Adipocyte (in vitro differentiated cells): ENCODE measurements at regions not wholly inside any gene's neighbourhood (a gene's known extent, or its start where the extent isn't known, plus 50 kb on each side); places are given as distances from the start of the nearest gene placed in this dataset.
A peak's percentile ranks its signal among the peaks of the same experiment; 100 is the strongest.
"Not testable (repeated sequence)": the region's sequence is repeated elsewhere in the genome, so short reads cannot be mapped to it uniquely, and the experiment has no call there.

Experiments
- DNase-seq: peaks from one replicate; pipeline ENCODE4 v3.0.0-alpha.2; 2015; ENCODE audit warnings: low read depth
- H3K27me3 ChIP-seq: replicated peaks from 2 replicates; pipeline ENCODE4 v1.7.0; 2013; ENCODE audit warnings: mild to moderate bottlenecking, low read length, moderate library complexity; ENCODE audit not compliant: control insufficient read depth, insufficient read depth
- H3K36me3 ChIP-seq: 2 replicates; pipeline ENCODE4 v1.7.0; 2013; ENCODE audit warnings: low read length, mild to moderate bottlenecking, moderate library complexity; ENCODE audit not compliant: control insufficient read depth, insufficient read depth, severe bottlenecking
- H3K4me1 ChIP-seq: 2 replicates; pipeline ENCODE4 v1.7.0; 2013; ENCODE audit warnings: mild to moderate bottlenecking, low read length, moderate library complexity; ENCODE audit not compliant: control insufficient read depth, insufficient read depth
- H3K4me3 ChIP-seq: 2 replicates; pipeline ENCODE4 v1.7.0; 2013; ENCODE audit warnings: mild to moderate bottlenecking, low read length, moderate library complexity
- H3K9ac ChIP-seq: 2 replicates; pipeline ENCODE4 v1.7.0; 2013; ENCODE audit warnings: mild to moderate bottlenecking, low read length, moderate library complexity
- H3K9me3 ChIP-seq: 2 replicates; pipeline ENCODE4 v1.7.0; 2013; ENCODE audit warnings: mild to moderate bottlenecking, low read length, moderate library complexity; ENCODE audit not compliant: control insufficient read depth

DNA sequence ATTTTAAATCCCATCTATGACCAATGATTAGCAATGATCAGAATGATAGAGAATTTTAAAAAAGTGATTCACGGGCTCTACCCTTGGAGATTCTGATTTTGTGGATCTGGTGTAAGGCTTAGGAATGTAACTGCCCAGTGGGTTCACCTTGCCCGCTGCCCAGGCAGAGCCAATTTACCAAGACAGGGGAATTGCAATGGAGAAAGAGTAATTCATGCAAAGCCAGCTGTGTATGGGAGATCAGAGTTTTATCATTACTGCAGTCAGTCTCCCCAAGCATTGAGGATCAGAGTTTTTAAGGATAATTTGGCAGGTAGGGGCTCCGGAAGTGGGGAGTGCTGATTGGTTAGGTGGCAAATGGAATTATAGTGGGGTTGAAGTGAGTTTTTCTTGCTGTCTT lies 480.6 kb downstream of the ATP23 start:
- Histone ChIP-seq H3K27me3 (no peaks in the 10 kb centered on the region), H3K9me3 (no peaks in the 10 kb centered on the region), H3K36me3 (no peaks in the 10 kb centered on the region), H3K9ac (no peak overlapping the region), H3K4me1 (peaks cover 45% of the 10 kb centered on the region), H3K4me3 (no peak overlapping the region)
- no peak for DNase-seq

DNA sequence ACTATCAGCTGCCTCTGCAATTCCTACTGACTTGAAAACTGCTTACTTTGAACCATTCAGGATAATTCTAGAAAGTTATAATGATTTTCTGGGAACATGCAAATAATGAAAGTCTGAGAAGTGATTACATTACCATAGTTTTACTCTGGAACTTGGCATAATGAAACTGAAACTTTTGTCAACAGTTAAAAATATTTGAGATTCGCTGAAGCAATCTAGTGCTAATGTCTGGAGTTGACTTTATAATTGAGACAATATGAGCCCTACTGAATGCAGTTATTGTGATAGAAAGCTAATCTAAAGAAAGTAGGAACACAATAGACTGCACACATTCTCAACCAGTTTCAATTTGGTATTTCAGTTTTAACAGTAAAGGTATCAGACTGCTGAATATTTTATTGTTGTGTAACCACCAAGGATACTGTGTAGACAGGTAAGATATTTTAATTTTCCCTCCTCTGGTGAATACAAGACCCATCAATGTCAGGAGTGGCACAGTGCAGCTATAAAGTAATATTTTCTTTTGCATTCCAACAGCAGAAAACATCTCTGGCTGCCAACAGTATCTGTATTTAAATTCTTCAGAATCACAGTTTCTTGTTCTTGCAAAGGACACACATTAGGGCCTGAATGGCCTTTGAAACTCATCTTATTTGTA lies 483.5 kb downstream of the ATP23 start:
- Histone ChIP-seq H3K4me1 (peaks cover 41% of the 10 kb centered on the region), H3K9ac (peak overlapping the region; percentile 85), H3K27me3 (no peaks in the 10 kb centered on the region), H3K9me3 (no peaks in the 10 kb centered on the region), H3K4me3 (peak overlapping the region; percentile 71), H3K36me3 (no peaks in the 10 kb centered on the region)
- DNase-seq: peak; percentile 73

- peak overlapping the region; percentile 71 for H3K4me3 ChIP-seq
- DNase-seq: peak; percentile 86
- peak overlapping the region; percentile 85 for H3K9ac ChIP-seq
- peaks cover 33% of the 10 kb centered on the region for H3K4me1 ChIP-seq
- H3K36me3 ChIP-seq: no peaks in the 10 kb centered on the region
- no peaks in the 10 kb centered on the region for H3K27me3 ChIP-seq
- H3K9me3 ChIP-seq: no peaks in the 10 kb centered on the region
Observed at GRCh38 chr12:58425481-58426392, 484.4 kb downstream of the ATP23 start.

DNA sequence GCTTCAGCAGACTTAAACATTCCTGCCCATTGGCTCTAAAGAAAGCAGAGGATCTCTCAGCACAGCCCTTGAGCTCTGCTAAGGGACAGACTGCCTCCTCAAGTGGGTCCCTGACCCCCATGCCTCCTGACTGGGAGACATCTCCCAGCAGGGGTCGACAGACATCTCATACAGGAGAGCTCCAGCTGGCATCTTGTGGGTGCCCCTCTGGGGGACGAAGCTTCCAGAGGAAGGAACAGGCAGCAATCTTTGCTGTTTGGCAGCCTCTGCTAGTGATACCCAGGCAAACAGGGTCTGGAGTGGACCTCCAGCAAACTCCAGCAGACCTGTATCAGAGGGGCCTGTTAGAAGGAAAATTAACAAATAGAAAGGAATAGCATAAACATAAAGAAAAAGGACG lies 485.1 kb downstream of the ATP23 start:
- Histone ChIP-seq H3K4me1 (peaks cover 29% of the 10 kb centered on the region), H3K9ac (peak overlapping the region; percentile 85)
- not testable (repeated sequence) for H3K9me3 ChIP-seq, H3K4me3 ChIP-seq, H3K27me3 ChIP-seq, H3K36me3 ChIP-seq, DNase-seq

- H3K4me3 ChIP-seq: no peak overlapping the region
- no peaks in the 10 kb centered on the region for H3K9me3 ChIP-seq
- no peak for DNase-seq
- no peaks in the 10 kb centered on the region for H3K27me3 ChIP-seq
- H3K4me1 ChIP-seq: peaks cover 6% of the 10 kb centered on the region
- H3K9ac ChIP-seq: no peak overlapping the region
- no peaks in the 10 kb centered on the region for H3K36me3 ChIP-seq
Observed at GRCh38 chr12:58433959-58434358, 486.3 kb downstream of the LRIG3 start.

GRCh38 chr12:58434726-58435125 lies 485.6 kb downstream of the LRIG3 start:
- Histone ChIP-seq H3K36me3 (no peaks in the 10 kb centered on the region), H3K4me1 (peaks cover 6% of the 10 kb centered on the region), H3K9me3 (no peaks in the 10 kb centered on the region), H3K4me3 (no peak overlapping the region), H3K27me3 (no peaks in the 10 kb centered on the region), H3K9ac (no peak overlapping the region)
- DNase-seq: no peak

- no peaks in the 10 kb centered on the region for H3K27me3 ChIP-seq
- no peak for DNase-seq
- no peak overlapping the region for H3K4me3 ChIP-seq
- peaks cover 6% of the 10 kb centered on the region for H3K4me1 ChIP-seq
- H3K9me3 ChIP-seq: no peaks in the 10 kb centered on the region
- H3K36me3 ChIP-seq: no peaks in the 10 kb centered on the region
- H3K9ac ChIP-seq: no peak overlapping the region
Observed at GRCh38 chr12:58435647-58436046, 484.7 kb downstream of the LRIG3 start.

- no peaks in the 10 kb centered on the region for H3K36me3 ChIP-seq
- no peak overlapping the region for H3K4me3 ChIP-seq
- no peak for DNase-seq
- H3K9me3 ChIP-seq: no peaks in the 10 kb centered on the region
- H3K4me1 ChIP-seq: peaks cover 13% of the 10 kb centered on the region
- H3K9ac ChIP-seq: no peak overlapping the region
- H3K27me3 ChIP-seq: no peaks in the 10 kb centered on the region
Observed at GRCh38 chr12:58441483-58441882, 478.8 kb downstream of the LRIG3 start.

DNA sequence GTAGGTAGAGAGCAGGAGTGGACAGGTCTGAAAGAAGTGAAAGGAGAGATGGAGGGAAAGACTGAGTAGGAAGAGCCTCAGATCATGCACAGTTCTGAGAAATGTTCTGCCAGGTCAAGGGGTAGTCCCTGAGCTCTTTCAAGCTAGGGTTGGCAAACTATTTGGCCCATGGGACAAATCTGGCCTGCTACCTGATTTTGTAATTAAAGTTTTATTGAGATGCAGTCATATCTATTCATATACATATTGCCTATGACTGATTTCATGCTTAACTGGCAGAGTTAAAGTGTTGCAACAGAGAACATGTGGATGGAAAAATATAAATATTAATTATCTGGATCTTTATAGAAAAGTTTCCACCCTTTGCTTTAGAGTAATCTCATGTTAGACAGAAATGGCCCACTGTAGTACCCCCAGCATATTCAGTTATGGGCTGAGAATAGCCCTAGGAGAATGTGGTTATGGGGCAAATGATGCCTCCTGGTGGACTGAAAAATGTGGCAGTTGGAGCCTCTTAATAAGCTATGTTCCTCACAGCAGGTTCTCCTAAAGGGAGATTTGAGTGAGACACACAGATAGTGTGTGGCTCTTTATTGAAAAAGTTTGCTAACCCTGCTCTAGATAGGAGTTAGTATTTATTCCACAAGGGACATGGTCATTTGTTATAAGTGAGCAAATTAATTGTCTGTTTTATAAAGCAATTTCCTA lies 476.9 kb downstream of the LRIG3 start:
- Histone ChIP-seq H3K4me1 (peaks cover 13% of the 10 kb centered on the region), H3K9me3 (no peaks in the 10 kb centered on the region), H3K36me3 (no peaks in the 10 kb centered on the region), H3K4me3 (no peak overlapping the region), H3K27me3 (no peaks in the 10 kb centered on the region), H3K9ac (peak overlapping the region; percentile 2)
- peak; percentile 25 for DNase-seq

DNA sequence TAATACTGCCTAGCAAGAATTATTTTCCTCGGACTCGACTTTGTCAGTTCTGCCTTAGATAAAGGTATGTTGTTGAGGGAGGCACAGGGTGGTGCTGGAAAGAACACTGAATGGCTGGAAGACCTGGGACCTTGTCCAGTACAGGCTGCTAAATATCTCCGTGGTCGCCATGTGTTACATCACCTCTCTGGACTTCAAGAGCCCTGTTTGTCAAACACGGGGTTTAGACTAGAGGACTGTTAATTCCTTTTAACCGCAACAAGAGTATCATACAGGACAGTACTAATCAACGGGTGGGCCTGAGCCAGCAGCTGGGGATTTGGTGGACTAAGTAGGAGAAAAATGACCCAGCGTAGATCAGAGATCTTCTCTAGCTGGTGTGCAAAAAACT lies 476.3 kb downstream of the LRIG3 start:
- no peak for DNase-seq
- peaks cover 13% of the 10 kb centered on the region for H3K4me1 ChIP-seq

DNA sequence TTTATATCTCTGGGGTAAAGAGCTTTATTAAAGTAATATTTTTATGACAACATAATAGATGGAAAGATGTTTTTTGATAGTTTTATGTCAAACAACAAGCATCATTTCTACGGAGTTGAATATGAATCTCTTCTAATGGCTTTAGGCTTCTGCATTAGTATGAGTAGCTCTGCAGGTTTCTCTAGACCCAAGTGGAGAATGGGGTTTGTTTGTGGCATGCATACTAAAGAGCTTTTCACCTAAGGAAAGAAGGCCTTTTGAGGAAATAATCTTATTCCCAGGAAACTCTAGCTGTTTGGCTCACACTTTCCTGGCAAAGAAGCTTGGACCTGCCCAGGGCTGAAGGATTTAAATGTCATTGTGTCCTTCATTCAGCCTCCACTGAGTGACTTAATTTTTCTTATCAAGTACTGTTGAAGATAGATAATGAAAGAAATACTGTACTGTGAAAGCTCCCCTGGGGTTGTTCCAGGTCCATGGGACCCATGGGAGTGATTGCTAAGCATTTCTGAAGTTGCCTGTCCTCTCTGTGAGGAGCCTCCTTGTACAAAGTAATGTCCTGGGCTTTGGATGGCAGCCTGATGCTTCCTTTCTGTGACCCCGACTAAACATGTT lies 469.3 kb downstream of the LRIG3 start:
- Histone ChIP-seq H3K9me3 (no peaks in the 10 kb centered on the region), H3K36me3 (no peaks in the 10 kb centered on the region)

More for the DNA sequence above, 476.3 kb downstream of the LRIG3 start:
- peak overlapping the region; percentile 2 for H3K9ac ChIP-seq
- no peaks in the 10 kb centered on the region for H3K27me3 ChIP-seq
- H3K36me3 ChIP-seq: no peaks in the 10 kb centered on the region
- no peak overlapping the region for H3K4me3 ChIP-seq
- H3K9me3 ChIP-seq: no peaks in the 10 kb centered on the region

More for the DNA sequence above, 469.3 kb downstream of the LRIG3 start:
- Histone ChIP-seq H3K27me3 (no peaks in the 10 kb centered on the region), H3K9ac (no peak overlapping the region), H3K4me3 (no peak overlapping the region), H3K4me1 (peaks cover 29% of the 10 kb centered on the region)
- no peak for DNase-seq
